Ovary (tissue), 7 donors: ENCODE measurements at regions not wholly inside any gene's neighbourhood (a gene's known extent, or its start where the extent isn't known, plus 50 kb on each side); places are given as distances from the start of the nearest gene placed in this dataset.
A peak's percentile ranks its signal among the peaks of the same experiment; 100 is the strongest.

ENCODE experiments used
- DNase-seq, 5 donors: peaks; one replicate each; pipeline ENCODE4 v3.0.0-alpha.2; 2019 to 2020
- H3K27ac ChIP-seq, 2 donors: fragments of 200-600 bp; one replicate each; pipeline versions ENCODE4 v1.5.1 to v1.8.0; 2019 to 2022
- H3K27me3 ChIP-seq: fragments of 200-600 bp; one replicate; pipeline ENCODE4 v1.8.0; 2022
- H3K36me3 ChIP-seq: fragments of 200-600 bp; sonication (generic); one replicate; pipeline ENCODE4 v1.5.1; 2019
- H3K4me1 ChIP-seq: one replicate; pipeline ENCODE4 v1.8.1; 2013; ENCODE audit warnings: mild to moderate bottlenecking, moderate library complexity; ENCODE audit not compliant: insufficient read depth
- H3K4me3 ChIP-seq: fragments of 200-600 bp; sonication (generic); one replicate; pipeline ENCODE4 v1.5.1; 2017
- H3K9me3 ChIP-seq, 2 donors: fragments of 200-600 bp in 1 of 2; sonication (generic) in 1 of 2; one replicate each; pipeline versions ENCODE4 v1.5.1 to v1.8.1; 2013 to 2019; ENCODE audit warnings: mild to moderate bottlenecking in 1 of 2, moderate library complexity in 1 of 2
- EP300 ChIP-seq: sonication (generic); formaldehyde crosslinking; IDR thresholded peaks from one replicate; pipeline ENCODE4 v1.6.1; 2017; ENCODE audit warnings: antibody characterized with exemption
- POLR2A ChIP-seq: fragments of 450-650 bp; IDR thresholded peaks from one replicate; pipeline ENCODE4 v1.6.1; 2017; ENCODE audit warnings: antibody characterized with exemption, mild to moderate bottlenecking, moderate library complexity
- WGBS, 3 donors: extraction: QIAGEN DNeasy Blood & Tissue Kit in 1 of 3; methylation state at CpG; one replicate each; pipeline versions ENCODE4 v1.1.5 to v1.1.7; 2013 to 2017; 5-methylcytosine and 5-hydroxymethylcytosine counted together
- intact Hi-C, 4 donors: fragments of 100-400 bp; cut with DNase I; formaldehyde crosslinking; loops; one replicate each; pipeline versions ENCODE4 v1.11.0 to v1.15.1; 2022 to 2023
- TF ChIP-seq, protein P1 (sequence below), 3 donors: fragments of 450-650 bp in 2 of 3; fragments of 200-600 bp in 1 of 3; IDR thresholded peaks; one replicate each; pipeline versions ENCODE4 v1.5.1 to v1.8.0; 2016 to 2022; ENCODE audit warnings: antibody characterized with exemption in 3 of 3, mild to moderate bottlenecking in 1 of 3
- donor health status: DM: no; HTN: no; CAD: no; lungs with moderate emphysema.
- donor health status: DM: no; HTN: no; CAD: no.
- donor health status: Bipolar disorder and iron deficiency.
- donor health status: DM: no; HTN: no; CAD: no.
- donor health status: DM: yes; HTN: yes; CAD: no.

DNA sequence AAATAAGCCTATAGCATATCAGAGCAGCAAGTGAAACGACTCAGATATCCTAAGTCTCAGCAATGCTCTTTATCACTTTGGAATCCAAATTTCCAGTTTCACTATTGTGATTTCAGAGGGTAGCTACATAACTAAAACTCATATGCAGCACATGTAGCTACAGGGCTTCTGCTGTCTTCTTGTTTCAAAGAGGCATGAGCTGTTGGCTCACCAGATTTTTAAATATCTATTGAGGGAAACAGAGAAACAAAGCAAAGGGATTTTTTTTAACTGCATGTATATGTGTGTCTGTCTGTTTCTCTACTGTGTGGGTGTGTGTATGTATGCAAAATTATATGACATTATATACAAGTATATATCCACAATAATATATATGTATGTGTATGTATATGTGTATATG lies 258.4 kb downstream of the HDGFL1 start:
- Histone ChIP-seq H3K36me3 (no peaks in the 10 kb centered on the region), H3K4me3 (no peak overlapping the region), H3K27me3 (no peaks in the 10 kb centered on the region), H3K9me3 (no peaks in the 10 kb centered on the region), H3K4me1 (peaks cover 4% of the 10 kb centered on the region), H3K27ac (peak overlapping the region in 1 of 2 donors; percentile 68)
- no peak for TF ChIP-seq EP300
- TF ChIP-seq POLR2A, result no peak
- TF ChIP-seq, protein P1, sequence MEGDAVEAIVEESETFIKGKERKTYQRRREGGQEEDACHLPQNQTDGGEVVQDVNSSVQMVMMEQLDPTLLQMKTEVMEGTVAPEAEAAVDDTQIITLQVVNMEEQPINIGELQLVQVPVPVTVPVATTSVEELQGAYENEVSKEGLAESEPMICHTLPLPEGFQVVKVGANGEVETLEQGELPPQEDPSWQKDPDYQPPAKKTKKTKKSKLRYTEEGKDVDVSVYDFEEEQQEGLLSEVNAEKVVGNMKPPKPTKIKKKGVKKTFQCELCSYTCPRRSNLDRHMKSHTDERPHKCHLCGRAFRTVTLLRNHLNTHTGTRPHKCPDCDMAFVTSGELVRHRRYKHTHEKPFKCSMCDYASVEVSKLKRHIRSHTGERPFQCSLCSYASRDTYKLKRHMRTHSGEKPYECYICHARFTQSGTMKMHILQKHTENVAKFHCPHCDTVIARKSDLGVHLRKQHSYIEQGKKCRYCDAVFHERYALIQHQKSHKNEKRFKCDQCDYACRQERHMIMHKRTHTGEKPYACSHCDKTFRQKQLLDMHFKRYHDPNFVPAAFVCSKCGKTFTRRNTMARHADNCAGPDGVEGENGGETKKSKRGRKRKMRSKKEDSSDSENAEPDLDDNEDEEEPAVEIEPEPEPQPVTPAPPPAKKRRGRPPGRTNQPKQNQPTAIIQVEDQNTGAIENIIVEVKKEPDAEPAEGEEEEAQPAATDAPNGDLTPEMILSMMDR (IDR thresholded peaks at IDR 0.05), result no peak
- DNase-seq, result no peak
- intact Hi-C loops, result no loop called here
- WGBS, 3 donors, result 9 to 10% (median 9%) methylated on average over 1 of the region's 1 CpG

DNA sequence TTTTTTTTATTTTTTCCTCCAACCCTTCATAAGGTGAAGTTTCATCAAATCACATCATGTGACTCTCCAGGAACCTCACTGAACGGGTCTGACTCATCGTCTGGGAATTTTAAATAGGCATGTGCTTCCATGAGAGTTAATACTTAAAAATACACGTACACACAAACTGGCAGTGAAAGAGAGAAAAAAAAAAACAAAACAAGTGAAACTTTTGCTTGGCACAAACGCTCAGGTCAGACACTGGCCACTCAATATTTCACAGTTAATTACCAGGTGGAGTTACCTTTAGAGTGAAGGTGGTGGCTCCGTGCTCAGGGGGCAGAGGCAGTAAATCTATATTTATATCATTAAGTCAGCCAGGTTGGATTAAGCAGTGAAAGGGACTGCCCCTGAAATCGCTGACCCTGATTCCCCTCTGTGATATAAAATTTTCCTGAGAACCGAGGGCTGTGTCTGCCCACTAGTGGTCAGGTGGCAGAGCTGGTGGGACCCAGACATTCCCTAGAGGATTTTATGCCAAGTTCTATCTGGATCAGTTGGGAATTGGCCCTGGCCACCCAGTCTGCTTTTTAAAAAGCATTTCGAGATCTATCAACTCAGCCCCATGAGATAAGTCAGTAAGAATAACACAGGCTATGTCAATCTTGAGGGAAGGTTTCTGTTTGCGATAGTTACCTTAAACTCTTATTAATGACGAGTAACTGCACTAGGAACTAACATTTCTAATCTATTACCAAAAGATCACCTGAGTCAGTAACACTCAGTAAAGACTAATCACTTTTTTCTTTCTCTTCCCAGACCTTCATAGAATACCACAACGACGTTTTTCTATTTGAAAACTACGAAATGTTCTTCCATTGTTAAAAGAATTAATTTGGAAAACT lies 259.1 kb downstream of the HDGFL1 start:
- Histone ChIP-seq H3K27ac (peak overlapping the region in 1 of 2 donors; percentile 68), H3K4me3 (no peak overlapping the region), H3K4me1 (peaks cover 4% of the 10 kb centered on the region), H3K9me3 (no peaks in the 10 kb centered on the region), H3K27me3 (no peaks in the 10 kb centered on the region), H3K36me3 (no peaks in the 10 kb centered on the region)
- WGBS, 3 donors, result 34 to 37% (median 36%) methylated on average over 13 of the region's 13 CpGs
- TF ChIP-seq POLR2A (no peak), EP300 (no peak)
- TF ChIP-seq, protein P1 (IDR thresholded peaks at IDR 0.05), result peak in 1 of 3 donors; percentile 31
- intact Hi-C loops, result no loop called here
- DNase-seq, result peak; percentile 16 to 38 (median 28)

DNA sequence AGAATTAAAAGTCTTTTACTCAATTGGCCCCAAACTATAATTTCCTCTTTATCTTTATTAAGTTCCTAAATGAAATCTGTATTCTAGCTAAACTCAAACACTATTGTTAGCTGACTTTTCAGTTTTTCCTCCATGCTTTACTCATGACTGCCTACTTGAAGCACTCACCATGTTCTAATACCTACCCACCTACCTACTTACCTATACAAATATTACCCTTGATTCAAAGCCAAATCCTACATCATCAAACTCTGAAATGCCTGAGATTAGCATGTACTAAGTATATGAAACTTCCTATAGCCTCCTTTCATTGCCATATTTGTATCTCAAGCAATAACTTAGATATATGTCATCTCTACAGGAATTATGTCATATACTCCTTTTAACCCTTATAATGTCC lies 259.7 kb downstream of the HDGFL1 start:
- intact Hi-C loops, result no loop called here
- no peaks in the 10 kb centered on the region for H3K9me3 ChIP-seq
- H3K4me1 ChIP-seq, result peaks cover 4% of the 10 kb centered on the region

DNA sequence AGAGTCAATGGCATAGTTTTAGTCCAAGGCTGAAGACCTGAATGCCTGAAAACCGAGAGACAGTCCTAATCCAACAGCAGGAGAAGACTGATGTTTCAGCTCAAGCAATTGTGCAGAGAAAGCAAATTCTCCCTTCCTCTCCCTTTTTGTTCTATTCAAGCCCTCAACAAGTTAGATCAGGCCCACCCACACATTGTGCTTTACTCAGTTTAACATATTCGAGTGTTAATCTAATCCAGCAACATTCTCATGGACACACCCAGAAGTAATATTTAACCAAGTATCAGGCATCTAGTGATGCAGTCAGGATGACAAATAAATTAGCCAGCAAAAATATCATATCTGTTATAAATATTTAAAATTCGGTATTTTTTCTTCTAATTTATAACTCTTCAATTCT lies 261.1 kb downstream of the HDGFL1 start:
- no peaks in the 10 kb centered on the region for H3K9me3 ChIP-seq
- no peak for TF ChIP-seq EP300
- no peak for TF ChIP-seq POLR2A
- 85 to 92% (median 91%) methylated on average over 3 of the region's 3 CpGs for WGBS, 3 donors
- no peak overlapping the region for H3K27ac ChIP-seq
- intact Hi-C loops, result no loop called here
- H3K4me3 ChIP-seq, result no peak overlapping the region
- no peak for DNase-seq
- H3K4me1 ChIP-seq, result peaks cover 4% of the 10 kb centered on the region
- no peaks in the 10 kb centered on the region for H3K36me3 ChIP-seq
- no peaks in the 10 kb centered on the region for H3K27me3 ChIP-seq

More for the DNA sequence above, 259.7 kb downstream of the HDGFL1 start:
- peak overlapping the region in 1 of 2 donors; percentile 68 for H3K27ac ChIP-seq
- H3K27me3 ChIP-seq, result no peaks in the 10 kb centered on the region
- no peaks in the 10 kb centered on the region for H3K36me3 ChIP-seq
- no peak for DNase-seq
- TF ChIP-seq, protein P1 (IDR thresholded peaks at IDR 0.05), result no peak
- TF ChIP-seq POLR2A (no peak), EP300 (no peak)
- no peak overlapping the region for H3K4me3 ChIP-seq

DNA sequence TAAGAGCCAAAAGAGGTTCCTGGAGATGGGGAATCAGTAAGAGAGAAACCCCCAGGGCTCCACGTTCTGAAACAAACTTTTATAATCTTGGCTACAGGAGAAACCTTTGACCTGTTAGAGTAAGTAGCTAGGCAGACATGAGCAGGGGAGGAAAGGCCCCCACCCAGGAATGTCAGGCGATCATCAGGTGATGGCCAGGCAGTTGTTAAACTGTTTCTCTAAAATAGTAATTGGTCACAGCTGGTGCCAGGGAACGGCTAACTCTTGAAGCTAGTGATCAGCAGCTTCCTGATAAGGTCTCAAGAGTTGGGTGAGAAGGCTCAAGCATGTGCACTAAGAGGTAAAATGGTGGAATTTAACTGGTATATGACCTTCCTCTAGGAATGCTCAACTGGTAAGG lies 263.8 kb downstream of the HDGFL1 start:
- Histone ChIP-seq H3K36me3 (no peaks in the 10 kb centered on the region), H3K4me1 (peaks cover 4% of the 10 kb centered on the region), H3K27ac (no peak overlapping the region), H3K4me3 (no peak overlapping the region), H3K27me3 (no peaks in the 10 kb centered on the region), H3K9me3 (no peaks in the 10 kb centered on the region)
- no peak for DNase-seq
- TF ChIP-seq POLR2A, result no peak
- TF ChIP-seq EP300, result no peak
- TF ChIP-seq, protein P1 (IDR thresholded peaks at IDR 0.05), result no peak
- 51 to 68% (median 64%) methylated on average over 3 of the region's 3 CpGs for WGBS, 3 donors
- intact Hi-C loops, result no loop called here
